HL-60 (cell line): ENCODE measurements at regions not wholly inside any gene's neighbourhood (a gene's known extent, or its start where the extent isn't known, plus 50 kb on each side); places are given as distances from the start of the nearest gene placed in this dataset.

Experiments used
- DNase-seq, 2 experiments: peaks; one replicate each; pipeline ENCODE4 v3.0.0-alpha.2; 2010 to 2020; ENCODE audit warnings: low read depth in 1 of 2, low spot score in 1 of 2
- H3K27ac ChIP-seq: fragments of 250-450 bp; sonication (Bioruptor Pico); replicated peaks from 2 replicates; pipeline ENCODE4 v1.5.1; 2020; ENCODE audit warnings: mild to moderate bottlenecking, moderate library complexity
- H3K27me3 ChIP-seq: fragments of 250-450 bp; sonication (Bioruptor Pico); 2 replicates; pipeline ENCODE4 v1.5.1; 2021; ENCODE audit warnings: mild to moderate bottlenecking, moderate library complexity; ENCODE audit not compliant: insufficient read depth, poor library complexity, severe bottlenecking
- H3K4me3 ChIP-seq: replicated peaks from 2 replicates; pipeline ENCODE4 v1.5.1; 2011; ENCODE audit warnings: mild to moderate bottlenecking, control low read depth, low read length; ENCODE audit not compliant: insufficient read depth
- GABPA ChIP-seq: IDR thresholded peaks from 2 replicates; pipeline ENCODE4 v1.6.1; 2012; ENCODE audit warnings: low read depth
- POLR2AphosphoS5 ChIP-seq: IDR thresholded peaks from 2 replicates; pipeline ENCODE4 v1.6.1; 2012; ENCODE audit warnings: low read depth
- SPI1 ChIP-seq: IDR thresholded peaks from 2 replicates; pipeline ENCODE4 v1.6.1; 2012; ENCODE audit warnings: low read depth, mild to moderate bottlenecking, borderline replicate concordance
- TF ChIP-seq, protein P1 (sequence below): IDR thresholded peaks from one replicate; pipeline ENCODE4 v1.5.1; 2011; ENCODE audit warnings: low read length, control low read depth, inconsistent platforms; ENCODE audit not compliant: insufficient read depth
- TF ChIP-seq, protein P2 (sequence below): IDR thresholded peaks from 2 replicates; pipeline ENCODE4 v1.6.1; 2012; ENCODE audit warnings: low read depth; ENCODE audit not compliant: insufficient replicate concordance

DNA sequence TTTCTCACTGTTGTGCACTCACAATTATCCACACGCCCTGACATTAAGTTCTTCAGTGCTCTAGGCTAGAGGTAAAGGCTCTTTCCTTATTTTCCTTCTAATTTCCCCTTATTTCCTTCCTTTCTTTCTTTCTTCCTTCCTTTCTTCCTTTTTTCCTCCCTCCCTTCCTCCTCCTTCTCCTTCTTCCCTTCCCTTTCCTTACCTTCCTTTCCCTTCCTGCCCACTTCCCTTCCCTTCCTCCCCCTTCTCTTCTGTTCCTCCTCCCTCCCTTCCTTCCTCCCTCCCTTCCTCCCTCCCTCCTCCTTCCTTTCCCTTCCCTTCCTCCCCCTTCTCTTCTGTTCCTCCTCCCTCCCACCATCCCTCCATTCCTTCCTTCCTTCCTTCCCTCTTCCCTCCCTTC is 317.0 kb upstream of the IRX1 start:
- no peak overlapping the region for H3K4me3 ChIP-seq

DNA sequence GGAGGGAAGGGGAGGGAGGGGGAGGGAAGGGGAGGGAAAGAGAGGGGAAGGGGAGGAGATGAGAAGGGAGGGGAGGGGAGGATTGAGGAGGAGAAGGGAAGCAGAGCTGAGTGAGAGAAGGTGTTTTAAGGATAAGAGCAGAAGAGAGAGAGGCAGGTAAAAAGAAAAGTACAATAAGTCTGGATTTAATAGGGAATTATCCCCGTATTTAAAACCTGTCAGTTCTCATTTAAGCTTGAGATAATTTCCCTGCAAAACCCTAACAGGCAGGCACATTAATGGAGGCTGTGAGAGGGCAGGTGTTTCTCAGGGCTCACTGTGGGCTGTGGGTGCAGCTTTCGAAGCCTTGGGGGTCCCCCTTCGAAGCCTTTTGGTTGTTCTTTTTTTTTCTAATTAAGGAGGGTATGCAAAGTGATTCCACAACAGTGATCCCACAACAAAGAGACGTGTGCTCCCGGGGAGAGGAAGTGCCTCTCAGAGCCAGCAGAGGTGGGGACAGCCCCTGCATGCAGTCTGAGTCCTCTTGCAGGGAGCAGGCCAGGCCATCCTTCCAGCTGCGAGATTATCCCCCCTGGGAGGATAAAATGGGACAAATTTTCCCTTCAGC is 317.9 kb upstream of the IRX1 start:
- no peak for TF ChIP-seq SPI1
- TF ChIP-seq POLR2AphosphoS5, result no peak
- TF ChIP-seq, protein P1, sequence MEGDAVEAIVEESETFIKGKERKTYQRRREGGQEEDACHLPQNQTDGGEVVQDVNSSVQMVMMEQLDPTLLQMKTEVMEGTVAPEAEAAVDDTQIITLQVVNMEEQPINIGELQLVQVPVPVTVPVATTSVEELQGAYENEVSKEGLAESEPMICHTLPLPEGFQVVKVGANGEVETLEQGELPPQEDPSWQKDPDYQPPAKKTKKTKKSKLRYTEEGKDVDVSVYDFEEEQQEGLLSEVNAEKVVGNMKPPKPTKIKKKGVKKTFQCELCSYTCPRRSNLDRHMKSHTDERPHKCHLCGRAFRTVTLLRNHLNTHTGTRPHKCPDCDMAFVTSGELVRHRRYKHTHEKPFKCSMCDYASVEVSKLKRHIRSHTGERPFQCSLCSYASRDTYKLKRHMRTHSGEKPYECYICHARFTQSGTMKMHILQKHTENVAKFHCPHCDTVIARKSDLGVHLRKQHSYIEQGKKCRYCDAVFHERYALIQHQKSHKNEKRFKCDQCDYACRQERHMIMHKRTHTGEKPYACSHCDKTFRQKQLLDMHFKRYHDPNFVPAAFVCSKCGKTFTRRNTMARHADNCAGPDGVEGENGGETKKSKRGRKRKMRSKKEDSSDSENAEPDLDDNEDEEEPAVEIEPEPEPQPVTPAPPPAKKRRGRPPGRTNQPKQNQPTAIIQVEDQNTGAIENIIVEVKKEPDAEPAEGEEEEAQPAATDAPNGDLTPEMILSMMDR, result no peak
- no peak for TF ChIP-seq GABPA
- TF ChIP-seq, protein P2, sequence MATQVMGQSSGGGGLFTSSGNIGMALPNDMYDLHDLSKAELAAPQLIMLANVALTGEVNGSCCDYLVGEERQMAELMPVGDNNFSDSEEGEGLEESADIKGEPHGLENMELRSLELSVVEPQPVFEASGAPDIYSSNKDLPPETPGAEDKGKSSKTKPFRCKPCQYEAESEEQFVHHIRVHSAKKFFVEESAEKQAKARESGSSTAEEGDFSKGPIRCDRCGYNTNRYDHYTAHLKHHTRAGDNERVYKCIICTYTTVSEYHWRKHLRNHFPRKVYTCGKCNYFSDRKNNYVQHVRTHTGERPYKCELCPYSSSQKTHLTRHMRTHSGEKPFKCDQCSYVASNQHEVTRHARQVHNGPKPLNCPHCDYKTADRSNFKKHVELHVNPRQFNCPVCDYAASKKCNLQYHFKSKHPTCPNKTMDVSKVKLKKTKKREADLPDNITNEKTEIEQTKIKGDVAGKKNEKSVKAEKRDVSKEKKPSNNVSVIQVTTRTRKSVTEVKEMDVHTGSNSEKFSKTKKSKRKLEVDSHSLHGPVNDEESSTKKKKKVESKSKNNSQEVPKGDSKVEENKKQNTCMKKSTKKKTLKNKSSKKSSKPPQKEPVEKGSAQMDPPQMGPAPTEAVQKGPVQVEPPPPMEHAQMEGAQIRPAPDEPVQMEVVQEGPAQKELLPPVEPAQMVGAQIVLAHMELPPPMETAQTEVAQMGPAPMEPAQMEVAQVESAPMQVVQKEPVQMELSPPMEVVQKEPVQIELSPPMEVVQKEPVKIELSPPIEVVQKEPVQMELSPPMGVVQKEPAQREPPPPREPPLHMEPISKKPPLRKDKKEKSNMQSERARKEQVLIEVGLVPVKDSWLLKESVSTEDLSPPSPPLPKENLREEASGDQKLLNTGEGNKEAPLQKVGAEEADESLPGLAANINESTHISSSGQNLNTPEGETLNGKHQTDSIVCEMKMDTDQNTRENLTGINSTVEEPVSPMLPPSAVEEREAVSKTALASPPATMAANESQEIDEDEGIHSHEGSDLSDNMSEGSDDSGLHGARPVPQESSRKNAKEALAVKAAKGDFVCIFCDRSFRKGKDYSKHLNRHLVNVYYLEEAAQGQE, result no peak
- DNase-seq, result no peak
- no peak overlapping the region for H3K27ac ChIP-seq
- no peak overlapping the region for H3K4me3 ChIP-seq
- no peaks in the 10 kb centered on the region for H3K27me3 ChIP-seq

More for the DNA sequence above, 317.0 kb upstream of the IRX1 start:
- Histone ChIP-seq H3K27me3 (no peaks in the 10 kb centered on the region), H3K27ac (no peak overlapping the region)
- no peak for DNase-seq
- TF ChIP-seq, protein P1, result no peak
- TF ChIP-seq SPI1 (no peak), POLR2AphosphoS5 (no peak), GABPA (no peak)
- TF ChIP-seq, protein P2, result no peak

DNA sequence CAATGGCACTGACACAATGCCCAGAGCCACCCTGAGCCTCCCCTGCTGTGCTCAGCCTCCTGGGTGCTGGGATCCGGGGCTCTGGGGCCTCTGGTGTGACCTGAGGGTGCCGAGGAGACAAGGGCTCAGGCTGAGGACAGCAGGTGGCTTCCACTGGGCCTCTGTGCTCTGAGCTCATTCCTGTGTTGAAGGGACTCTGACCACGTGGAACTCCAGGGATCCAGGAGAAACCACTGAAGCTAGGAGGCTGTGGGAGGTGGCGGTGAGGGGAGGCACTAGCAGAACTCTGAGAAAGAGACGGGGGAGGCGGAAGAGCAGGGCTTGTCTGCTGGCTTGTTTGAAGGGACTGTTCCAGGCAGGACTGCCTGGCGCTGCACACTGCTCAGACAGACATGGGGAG is 318.7 kb upstream of the IRX1 start:
- TF ChIP-seq GABPA (no peak), POLR2AphosphoS5 (no peak)
- TF ChIP-seq, protein P1, result no peak
- TF ChIP-seq, protein P2, result no peak
- Histone ChIP-seq H3K27ac (no peak overlapping the region), H3K4me3 (no peak overlapping the region), H3K27me3 (no peaks in the 10 kb centered on the region)
- DNase-seq, result no peak
